GM13976 (cell line): ENCODE measurements at regions not wholly inside any gene's neighbourhood (a gene's known extent, or its start where the extent isn't known, plus 50 kb on each side); places are given as distances from the start of the nearest gene placed in this dataset.
"Not testable (repeated sequence)": the region's sequence is repeated elsewhere in the genome, so short reads cannot be mapped to it uniquely, and the experiment has no call there.

Experiments
- DNase-seq: peaks from one replicate; pipeline ENCODE4 v3.0.0; 2012; ENCODE audit warnings: low spot score
- in situ Hi-C: fragments of 300-500 bp; cut with MboI; formaldehyde crosslinking; loops from one replicate; pipeline ENCODE4 v1.12.0; 2022; ENCODE audit warnings: low sequenced_read_pairs, mixed read lengths, inconsistent platforms; ENCODE audit not compliant: unreplicated experiment
- TF ChIP-seq, protein P1 (sequence below): IDR thresholded peaks from 2 replicates; pipeline ENCODE4 v1.5.1; 2012; ENCODE audit warnings: borderline replicate concordance, mild to moderate bottlenecking; ENCODE audit not compliant: insufficient read depth; ENCODE audit errors: extremely low read depth, missing control alignments, control extremely low read depth

DNA sequence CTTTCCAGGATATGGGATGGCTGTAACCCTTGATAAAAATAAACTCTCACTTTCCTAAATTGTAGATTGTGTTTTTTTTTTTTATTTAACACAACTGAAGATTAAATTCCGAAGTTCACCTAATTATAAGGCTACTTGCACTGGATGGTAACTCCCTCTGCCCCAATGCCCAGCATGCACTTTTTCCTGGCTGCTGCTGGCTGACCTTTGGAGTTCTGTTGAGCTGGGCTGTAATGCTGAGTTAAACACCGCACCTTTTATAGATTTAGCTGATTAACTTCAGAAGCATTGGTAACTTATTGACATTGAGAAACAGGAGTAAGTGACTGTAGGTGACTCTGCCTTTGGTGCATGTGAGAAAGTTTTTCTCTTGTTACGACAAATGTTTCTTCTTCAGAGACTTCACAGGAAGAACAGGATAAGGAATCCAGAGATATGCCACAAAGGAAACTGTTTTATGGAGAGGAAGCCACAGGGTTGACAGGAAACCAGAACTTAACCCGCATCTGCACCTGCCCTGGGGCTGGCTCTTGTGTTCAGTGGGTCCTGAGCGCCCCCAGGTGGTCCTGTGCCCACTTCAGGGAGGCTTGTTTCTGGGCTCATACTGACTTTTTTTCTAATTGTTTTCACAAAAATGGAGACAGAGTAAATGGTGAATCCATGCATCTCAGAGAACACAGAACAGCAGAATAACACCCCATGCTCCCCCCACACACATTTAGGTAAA lies 1240.3 kb downstream of the TMEM121 start:
- in situ Hi-C loops, DNase-seq: not testable (repeated sequence)
- TF ChIP-seq, protein P1, sequence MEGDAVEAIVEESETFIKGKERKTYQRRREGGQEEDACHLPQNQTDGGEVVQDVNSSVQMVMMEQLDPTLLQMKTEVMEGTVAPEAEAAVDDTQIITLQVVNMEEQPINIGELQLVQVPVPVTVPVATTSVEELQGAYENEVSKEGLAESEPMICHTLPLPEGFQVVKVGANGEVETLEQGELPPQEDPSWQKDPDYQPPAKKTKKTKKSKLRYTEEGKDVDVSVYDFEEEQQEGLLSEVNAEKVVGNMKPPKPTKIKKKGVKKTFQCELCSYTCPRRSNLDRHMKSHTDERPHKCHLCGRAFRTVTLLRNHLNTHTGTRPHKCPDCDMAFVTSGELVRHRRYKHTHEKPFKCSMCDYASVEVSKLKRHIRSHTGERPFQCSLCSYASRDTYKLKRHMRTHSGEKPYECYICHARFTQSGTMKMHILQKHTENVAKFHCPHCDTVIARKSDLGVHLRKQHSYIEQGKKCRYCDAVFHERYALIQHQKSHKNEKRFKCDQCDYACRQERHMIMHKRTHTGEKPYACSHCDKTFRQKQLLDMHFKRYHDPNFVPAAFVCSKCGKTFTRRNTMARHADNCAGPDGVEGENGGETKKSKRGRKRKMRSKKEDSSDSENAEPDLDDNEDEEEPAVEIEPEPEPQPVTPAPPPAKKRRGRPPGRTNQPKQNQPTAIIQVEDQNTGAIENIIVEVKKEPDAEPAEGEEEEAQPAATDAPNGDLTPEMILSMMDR, result peak; percentile 64

DNA sequence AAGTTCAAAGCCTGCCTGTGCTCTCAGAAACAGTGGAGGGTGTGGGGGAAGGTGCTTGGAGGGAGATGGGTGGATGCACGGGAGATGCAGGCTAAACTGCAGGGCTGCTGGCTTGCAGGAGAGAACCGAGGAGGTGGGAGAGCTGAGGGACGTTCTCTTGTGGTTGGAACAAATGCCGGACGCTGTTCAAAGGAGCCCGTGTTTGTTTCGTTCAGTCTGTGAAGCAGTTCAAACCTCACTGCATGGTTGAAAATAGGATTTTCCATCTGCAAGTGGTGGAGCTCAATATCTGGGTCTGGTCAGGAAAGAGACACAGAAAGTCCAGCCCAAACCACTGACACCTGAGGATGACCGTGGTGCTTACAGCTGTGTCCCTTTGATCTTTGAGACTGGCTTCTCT lies 1241.8 kb downstream of the TMEM121 start:
- DNase-seq, in situ Hi-C loops: not testable (repeated sequence)

DNA sequence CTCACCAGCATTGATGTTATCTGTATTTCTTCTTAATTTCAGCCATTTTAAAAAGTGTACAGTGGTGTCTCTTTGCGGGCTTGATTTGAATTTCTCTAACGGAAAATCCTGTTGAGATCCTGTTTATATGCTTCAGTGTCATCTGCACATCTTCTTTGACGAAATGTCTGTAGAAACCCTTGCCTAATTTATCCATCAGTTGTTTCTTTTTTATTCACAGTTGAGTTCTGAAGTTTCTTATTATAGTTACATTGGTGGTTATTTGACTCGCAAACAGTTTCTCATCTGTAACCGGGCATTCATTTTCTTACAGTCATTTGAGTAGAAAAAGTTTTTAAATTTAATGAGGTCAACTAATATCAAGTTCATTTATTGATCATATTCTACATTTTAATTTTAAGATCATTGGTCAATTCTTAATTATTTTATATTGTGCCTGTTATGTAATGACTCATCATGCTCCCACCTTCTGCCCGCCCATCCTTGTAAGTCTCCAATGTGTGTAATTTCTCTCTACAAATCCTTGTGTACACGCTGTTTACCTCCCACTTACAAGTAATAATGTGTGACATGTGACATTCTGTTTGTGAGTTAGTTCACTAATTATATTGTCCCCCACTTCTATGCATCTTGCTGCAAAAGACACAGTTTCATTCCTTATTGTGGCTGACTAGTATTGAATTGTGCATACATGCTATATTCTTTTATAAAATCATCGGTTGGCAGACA lies 1242.8 kb downstream of the TMEM121 start:
- in situ Hi-C loops, DNase-seq: not testable (repeated sequence)

DNA sequence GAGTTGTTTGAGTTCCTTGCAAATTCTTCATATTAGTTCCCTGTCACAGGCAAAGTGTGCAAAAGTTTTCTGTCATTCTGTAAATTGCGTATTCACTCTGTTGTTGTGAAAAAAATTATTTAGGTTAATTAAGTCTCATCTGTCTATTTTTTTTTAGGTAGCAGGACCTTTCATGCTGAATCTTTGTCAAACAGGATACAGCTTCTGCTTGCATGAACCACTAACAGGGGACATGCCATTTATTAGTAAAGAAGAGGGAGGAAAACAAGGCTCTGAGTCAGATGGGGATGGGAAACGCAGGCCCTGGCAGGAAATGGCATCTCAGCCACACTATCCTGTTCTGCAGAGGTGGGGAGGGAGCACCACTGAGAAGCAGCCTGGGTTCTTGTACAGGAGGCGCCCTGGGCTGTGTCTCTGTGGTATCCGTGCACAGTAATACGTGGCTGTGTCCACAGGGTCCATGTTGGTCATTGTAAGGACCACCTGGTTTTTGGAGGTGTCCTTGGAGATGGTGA lies 1243.8 kb downstream of the TMEM121 start:
- not testable (repeated sequence) for DNase-seq

DNA sequence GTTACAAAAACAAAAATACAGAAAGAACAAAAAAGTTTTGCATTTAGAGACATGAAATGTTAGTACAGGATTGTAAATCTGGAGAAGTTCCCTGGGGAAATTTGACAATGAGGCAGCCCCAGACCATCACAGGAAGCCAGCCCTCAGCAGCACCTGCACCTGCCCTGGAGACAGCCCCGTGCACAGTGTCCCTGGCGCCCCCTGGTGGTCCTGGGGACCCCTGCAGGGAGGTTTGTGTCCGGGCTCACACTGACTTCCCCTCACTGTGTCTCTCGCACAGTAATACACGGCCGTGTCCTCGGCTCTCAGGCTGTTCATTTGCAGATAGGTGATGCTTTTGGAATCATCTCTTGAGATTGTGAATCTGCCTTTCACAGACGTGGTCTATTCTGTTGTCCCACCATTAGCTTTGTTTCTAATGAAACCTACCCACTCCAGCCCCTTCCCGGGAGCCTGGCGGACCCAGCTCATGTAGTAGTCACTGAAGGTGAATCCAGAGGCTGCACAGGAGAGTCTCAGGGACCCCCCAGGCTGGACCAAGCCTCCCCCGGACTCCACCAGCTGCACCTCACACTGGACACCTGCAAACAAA lies 1248.6 kb downstream of the TMEM121 start:
- in situ Hi-C loops, result not testable (repeated sequence)
- peak; percentile 32 for DNase-seq
- TF ChIP-seq, protein P1, result peak; percentile 89

More for the DNA sequence above, 1243.8 kb downstream of the TMEM121 start:
- in situ Hi-C loops, result not testable (repeated sequence)

DNA sequence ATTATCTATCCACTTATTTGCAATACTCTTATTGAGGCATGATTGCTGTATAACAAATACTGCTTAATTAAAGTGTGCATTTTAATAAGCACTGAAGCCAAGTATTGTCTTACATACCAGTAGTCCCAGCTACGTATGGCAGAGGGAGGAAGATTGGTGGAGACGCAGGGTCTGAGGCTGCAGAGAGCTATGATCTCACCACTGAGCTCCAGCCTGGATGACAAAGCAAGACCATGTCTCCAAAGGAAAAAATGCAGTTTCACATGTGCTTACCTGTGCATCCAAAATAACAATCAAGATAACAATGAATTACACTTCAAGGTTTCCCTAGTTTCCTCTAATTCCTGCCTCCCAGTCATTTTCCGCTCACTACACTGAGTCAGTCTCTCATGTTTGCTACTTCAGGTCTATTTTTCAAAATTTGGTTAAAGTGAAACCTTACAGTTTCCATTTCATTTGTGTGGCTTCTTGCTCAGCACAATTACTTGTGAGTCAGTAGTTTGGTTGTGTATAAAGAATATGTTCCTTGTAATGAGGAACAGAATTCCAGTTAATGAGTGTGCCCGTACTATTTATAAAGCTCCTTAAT lies 1250.1 kb downstream of the TMEM121 start:
- DNase-seq, result no peak
- TF ChIP-seq, protein P1, result no peak
- in situ Hi-C loops, result no loop called here

DNA sequence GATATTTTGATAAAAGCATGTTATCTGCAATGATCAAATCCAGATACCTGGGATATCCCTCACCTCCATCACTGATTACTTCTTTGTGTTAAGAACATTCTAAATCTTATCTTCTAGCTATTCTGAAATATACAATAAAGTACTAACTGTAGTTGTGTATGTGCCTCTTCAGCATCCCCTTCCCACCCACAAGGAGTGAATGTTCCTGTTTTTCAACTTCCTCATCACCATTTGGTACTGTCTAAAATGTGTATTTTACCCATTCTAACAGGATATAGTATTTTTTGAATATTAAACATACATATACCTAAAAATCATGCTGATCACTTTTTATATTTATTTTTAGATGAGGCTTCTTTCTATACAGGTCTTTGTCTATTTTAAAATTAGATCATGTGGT lies 1252.6 kb downstream of the TMEM121 start:
- in situ Hi-C loops, result no loop called here
- DNase-seq, result no peak

More for the DNA sequence above, 1252.6 kb downstream of the TMEM121 start:
- TF ChIP-seq, protein P1, result no peak
